ENCODE measurements at regions not wholly inside any gene's neighbourhood (a gene's known extent, or its start where the extent isn't known, plus 50 kb on each side); places are given as distances from the start of the nearest gene placed in this dataset.

DNA sequence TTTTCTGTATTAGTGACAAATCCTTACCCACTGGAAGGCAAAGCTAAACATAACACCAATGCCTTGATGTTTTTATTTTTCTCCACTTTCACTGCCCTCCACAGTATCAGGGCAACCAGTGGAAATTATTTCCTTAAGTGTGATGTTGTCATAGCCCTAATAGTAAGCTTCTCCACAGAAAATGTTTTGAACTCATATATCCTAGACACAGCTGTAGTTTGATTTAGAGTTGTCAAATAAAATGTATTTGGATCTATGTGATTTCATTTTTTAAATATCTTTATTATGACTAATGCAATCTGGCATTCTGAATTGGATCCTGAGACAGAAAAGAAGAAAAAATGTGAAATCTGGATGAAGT lies 70.9 kb upstream of the UFL1 start:
- ATAC-seq (ENCODE audit: low FRiP score) (peak; percentile 51), DNase-seq (ENCODE audit: low spot score) (no peak)
- TF ChIP-seq, protein P1, sequence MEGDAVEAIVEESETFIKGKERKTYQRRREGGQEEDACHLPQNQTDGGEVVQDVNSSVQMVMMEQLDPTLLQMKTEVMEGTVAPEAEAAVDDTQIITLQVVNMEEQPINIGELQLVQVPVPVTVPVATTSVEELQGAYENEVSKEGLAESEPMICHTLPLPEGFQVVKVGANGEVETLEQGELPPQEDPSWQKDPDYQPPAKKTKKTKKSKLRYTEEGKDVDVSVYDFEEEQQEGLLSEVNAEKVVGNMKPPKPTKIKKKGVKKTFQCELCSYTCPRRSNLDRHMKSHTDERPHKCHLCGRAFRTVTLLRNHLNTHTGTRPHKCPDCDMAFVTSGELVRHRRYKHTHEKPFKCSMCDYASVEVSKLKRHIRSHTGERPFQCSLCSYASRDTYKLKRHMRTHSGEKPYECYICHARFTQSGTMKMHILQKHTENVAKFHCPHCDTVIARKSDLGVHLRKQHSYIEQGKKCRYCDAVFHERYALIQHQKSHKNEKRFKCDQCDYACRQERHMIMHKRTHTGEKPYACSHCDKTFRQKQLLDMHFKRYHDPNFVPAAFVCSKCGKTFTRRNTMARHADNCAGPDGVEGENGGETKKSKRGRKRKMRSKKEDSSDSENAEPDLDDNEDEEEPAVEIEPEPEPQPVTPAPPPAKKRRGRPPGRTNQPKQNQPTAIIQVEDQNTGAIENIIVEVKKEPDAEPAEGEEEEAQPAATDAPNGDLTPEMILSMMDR (IDR thresholded peaks at IDR 0.05), result no peak

DNA sequence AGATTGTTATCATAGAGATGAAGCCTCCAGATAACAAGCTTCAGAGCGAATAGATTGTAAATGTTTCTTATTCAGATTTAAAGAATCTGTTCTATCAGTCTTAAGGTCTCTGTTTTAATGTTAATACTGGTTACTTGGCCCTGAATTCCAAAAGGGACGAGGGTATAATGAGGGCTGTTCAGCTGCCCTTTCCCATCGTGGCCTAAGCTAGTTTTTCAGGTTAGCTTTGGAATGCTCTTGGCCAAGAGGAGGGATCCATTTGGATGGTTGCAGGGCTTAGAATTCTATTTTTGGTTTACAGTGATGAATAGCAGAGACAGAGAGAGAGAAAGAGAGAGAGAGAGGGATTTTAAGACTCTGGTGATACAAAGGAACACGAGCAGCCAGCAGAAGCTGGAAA lies 62.8 kb upstream of the UFL1 start:
- ATAC-seq (ENCODE audit: low FRiP score) (no peak), DNase-seq (ENCODE audit: low spot score) (no peak)
- TF ChIP-seq, protein P1 (IDR thresholded peaks at IDR 0.05), result no peak

DNA sequence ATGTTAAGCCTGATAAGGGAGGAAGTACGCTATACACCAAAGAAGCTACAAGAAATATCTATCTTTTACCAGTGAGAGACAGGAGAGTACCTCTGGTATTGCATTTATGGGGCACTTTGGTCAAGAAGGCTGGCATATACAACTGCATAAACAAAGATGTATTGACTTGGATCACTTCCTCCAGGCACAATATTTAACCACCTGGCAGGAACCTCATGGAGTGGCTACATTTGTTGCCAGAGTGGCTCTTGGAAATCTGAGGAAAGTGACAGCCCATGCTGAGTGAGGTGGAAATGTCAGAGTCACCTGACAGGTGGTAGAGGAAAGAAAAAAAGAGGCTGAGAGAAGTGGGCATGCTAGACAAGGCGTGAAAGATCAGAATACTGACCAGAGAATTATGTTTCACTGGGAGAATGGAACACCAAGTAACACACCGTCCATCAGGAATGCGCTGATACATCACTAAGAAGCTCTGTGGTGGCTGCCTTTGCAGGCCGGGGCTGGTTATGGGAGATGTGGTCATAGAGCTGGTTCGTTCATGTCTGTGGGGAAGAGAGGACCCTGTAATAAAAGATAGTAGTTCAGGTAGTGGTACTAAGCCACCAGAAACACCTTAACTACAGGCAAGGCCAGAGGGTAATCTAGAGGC lies 61.4 kb upstream of the UFL1 start:
- TF ChIP-seq, protein P1 (IDR thresholded peaks at IDR 0.05), result no peak
- DNase-seq (ENCODE audit: low spot score), result no peak
- ATAC-seq (ENCODE audit: low FRiP score), result no peak

DNA sequence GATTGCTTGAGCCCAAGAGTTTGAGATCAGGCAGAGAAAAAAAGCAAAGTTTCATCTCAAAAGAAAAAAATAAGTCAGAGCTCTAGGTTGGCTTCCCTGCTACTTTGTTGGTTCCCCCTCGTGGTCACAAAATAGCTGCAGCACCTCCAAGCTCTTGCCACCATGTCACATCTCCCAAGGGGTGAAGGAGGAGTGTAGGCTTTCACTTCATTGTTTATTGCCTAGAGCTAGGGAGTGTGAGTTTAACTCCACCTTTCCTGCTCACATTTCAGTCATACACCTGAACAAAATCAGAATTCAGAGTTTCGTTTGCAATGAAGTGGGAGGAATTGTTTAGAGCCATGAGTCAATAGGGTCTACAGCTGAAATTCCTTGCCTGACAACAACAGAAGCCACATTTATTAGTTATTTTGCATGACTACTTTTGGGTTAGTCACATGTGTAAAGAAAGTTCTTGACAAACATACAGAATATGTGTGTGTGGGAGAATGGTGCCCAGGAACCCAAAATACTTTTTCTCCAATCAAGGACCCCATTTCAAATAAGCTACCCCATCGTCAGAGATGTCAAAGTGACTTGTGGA lies 56.2 kb upstream of the UFL1 start:
- TF ChIP-seq, protein P1 (IDR thresholded peaks at IDR 0.05), result no peak
- ATAC-seq (ENCODE audit: low FRiP score) (no peak), DNase-seq (ENCODE audit: low spot score) (no peak)

DNA sequence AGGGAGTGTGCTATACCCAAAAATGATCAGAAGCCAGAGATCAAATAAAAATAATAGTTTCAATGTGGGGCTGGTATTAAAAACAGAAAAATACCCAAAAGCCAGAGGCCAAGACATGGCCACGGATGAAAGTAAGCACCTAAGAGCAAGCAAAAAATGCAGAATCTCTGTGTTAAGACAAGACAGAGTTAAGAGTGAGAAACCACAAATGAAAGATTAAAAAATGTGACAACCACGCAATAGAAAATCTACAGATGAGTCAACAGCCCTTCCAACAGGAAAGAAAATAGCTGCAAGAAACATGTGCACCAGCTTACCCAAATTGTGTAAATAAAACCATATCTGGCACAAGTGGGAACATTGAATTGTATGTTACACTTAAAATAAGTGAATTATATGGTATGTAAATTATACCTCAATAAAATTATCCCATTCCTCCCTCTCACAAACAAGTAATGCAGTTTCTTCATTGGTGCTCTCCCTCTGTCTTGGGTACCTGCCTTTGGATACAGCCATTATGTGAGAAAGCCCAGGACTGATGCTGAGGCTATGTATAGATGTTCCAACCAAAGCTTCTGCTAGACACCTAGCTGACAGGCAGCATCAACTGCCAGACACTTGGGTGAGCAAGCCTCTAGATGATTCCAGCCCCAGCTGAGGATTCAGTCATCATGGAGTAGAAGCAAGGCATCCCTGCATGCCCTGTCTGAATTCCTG lies 55.3 kb upstream of the UFL1 start:
- ATAC-seq (ENCODE audit: low FRiP score) (no peak), DNase-seq (ENCODE audit: low spot score) (no peak)
- TF ChIP-seq, protein P1 (IDR thresholded peaks at IDR 0.05), result no peak

DNA sequence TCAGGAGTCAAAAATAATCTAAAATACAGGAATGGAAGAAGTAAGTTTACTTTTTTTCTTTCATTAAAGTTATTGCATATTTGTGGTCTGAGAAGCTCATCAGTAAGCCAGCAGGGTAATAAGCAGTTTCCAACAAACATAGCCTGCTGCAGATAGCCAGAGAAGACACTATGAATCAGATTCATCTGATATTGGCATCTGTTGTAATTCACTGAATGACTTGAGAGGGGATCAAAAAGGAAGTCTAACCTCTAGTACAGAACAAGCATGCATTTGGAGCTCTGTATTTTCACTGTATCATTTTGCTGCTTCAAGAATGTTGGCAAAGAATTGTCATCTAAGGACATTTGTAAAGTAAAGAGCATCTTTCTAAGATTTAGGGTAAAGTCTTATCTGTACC lies 53.8 kb upstream of the UFL1 start:
- no peak for DNase-seq (ENCODE audit: low spot score)
- no peak for ATAC-seq (ENCODE audit: low FRiP score)
- TF ChIP-seq, protein P1 (IDR thresholded peaks at IDR 0.05), result no peak

DNA sequence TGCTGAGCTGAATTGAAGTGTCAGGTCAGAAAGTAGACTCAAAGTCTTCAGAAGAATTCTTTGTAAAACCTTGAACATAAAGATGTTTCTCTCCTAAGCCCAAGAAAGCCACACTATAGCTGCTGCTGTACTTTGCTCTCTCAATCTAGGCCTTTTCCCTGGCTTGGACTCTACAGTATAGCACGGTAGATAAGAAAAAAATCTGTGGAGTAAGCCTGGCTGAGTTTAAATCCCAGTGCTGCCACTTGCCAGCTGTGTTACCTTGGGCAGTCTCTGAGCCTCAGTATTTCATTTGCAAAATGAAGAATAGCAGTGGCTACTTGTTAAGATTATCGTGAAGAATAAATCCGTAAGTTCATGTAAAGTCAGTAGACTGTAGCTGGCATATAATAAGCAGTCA lies 53.3 kb upstream of the UFL1 start:
- TF ChIP-seq, protein P1 (IDR thresholded peaks at IDR 0.05), result no peak

More for the DNA sequence above, 53.3 kb upstream of the UFL1 start:
- ATAC-seq (ENCODE audit: low FRiP score) (no peak), DNase-seq (ENCODE audit: low spot score) (no peak)

Measured in omental fat pad (tissue), 3 donors.